HG02623 (cell line): ENCODE measurements at regions not wholly inside any gene's neighbourhood (a gene's known extent, or its start where the extent isn't known, plus 50 kb on each side); places are given as distances from the start of the nearest gene placed in this dataset.
A peak's percentile ranks its signal among the peaks of the same experiment; 100 is the strongest.

ENCODE experiments used
- ATAC-seq: cut with Tn5 transposase; IDR thresholded peaks from one replicate; pipeline ENCODE4 v1.9.1; 2021; ENCODE audit warnings: moderate library complexity; ENCODE audit not compliant: unreplicated experiment

- ATAC-seq: no peak
These were observed 1066.9 kb downstream of the TSN start for GRCh38 chr2:122822319-122822718.

- ATAC-seq: no peak
These were observed 1074.7 kb downstream of the TSN start for GRCh38 chr2:122830157-122830556.

- no peak for ATAC-seq
These were observed 1076.2 kb downstream of the TSN start for GRCh38 chr2:122831649-122832048.

DNA sequence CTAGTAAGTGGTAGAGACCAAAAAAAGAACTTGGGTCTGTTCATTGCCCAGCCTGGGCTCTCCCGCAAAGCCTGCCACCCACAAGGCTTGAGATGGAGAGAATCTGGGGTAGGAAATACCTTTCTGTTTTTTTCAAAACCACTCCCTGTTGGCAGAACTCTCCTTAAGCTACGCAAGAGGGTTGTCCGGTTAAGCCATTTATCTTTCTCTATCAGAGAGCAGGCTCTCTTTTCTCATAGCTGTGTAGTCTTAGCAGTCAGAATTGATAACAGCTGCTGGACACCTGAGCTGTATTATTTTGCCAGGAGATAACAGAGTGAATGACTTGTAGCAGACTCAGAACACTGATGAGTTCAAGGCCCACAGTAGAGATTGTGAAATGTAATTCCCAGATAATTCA is 1088.1 kb downstream of the TSN start:
- no peak for ATAC-seq

GRCh38 chr2:122851161-122851560 is 1095.7 kb downstream of the TSN start:
- ATAC-seq: no peak

DNA sequence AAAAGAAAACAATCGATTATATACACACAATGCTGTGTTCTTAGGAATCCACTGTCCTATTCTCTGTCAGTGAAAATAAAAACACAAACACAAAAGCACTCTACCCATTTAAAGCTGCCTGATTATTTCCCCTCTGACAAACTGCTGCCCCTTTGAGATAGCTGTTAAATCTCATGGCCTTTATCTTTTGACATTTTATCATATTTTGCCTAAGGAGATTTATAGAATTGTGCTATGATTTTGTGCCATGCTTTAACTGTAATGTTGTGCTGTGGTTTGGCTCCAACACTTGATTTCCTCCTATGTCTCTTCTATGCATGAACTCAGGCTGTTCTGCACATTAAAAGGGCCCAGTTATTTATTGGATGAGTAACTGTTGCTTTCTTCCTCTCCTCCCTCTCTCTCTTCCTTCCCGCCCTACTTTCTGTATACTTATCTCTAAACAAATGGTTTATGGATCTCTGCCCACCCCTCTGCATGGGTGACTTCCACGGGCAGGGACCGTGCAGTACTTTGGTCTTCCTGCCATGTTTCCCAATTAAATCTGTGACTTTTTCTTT is 1096.6 kb downstream of the TSN start:
- no peak for ATAC-seq

GRCh38 chr2:122856696-122857095 is 1101.2 kb downstream of the TSN start:
- ATAC-seq: no peak

DNA sequence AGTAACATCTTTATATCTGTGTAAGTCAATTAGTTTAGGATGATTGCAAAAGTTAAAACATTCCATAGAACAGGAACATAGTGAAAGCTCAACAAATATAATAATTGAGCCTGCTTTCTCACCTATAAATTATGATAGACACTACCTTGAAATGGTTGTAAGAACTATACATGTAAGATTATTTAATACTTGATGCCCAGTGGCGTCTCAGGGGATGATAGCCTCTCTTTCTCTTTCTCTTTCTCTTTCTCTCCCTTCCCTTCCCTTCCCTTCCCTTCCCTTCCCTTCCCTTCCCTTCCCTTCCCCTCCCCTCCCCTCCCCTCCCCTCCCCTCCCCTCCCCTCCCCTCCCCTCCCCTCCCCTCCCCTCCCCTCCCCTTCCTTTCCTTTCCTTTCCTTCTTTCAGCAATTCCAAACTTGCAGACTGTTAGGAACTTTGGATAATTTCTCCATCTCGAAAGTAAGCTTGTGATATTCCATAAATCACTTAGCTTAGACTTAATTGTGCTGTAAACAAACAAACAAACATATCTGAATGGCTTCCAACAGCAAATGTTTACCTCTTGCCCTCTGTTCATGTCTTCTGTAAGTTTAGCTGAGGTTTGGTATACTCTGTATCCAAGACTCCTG is 1102.7 kb downstream of the TSN start:
- ATAC-seq: no peak

DNA sequence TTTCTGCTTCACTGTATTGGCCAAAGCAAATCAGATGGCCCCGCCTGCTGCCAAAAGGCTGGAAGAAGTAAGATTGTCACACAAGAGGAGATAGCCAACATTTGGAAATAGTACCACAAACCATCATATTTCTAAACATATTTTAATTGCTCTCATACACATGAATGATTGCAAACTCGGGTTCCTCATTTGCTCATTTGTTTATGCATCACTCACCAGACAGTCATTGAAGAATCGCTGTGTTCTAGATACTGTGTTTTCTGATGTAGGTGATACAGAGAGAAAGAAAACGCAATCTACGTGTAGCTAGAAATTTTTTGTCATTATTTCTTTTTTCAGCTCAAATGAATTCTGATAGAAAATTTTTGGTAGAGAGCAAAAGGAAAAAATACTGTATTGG is 1103.4 kb downstream of the TSN start:
- ATAC-seq: no peak

DNA sequence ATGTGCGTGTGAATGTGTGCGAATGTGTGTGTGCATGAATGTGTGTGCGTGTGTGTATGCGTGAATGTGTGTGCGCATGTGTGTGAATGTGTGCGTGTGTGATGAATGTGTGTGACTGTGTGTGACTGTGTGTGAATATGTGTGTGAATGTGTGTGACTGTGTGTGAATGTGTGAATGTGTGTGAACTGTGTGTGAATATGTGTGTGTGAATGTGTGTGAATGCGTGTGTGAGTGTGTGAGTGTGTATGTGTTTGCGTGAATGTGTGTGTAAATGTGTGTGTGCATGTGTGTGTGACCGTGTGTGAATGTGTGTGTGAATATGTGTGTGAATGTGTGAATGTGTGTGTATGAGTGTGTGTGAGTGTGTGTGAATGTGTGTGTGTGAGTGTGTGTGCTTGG is 1103.8 kb downstream of the TSN start:
- ATAC-seq: no peak

GRCh38 chr2:122863532-122863931 is 1108.1 kb downstream of the TSN start:
- ATAC-seq: peak; percentile 49

DNA sequence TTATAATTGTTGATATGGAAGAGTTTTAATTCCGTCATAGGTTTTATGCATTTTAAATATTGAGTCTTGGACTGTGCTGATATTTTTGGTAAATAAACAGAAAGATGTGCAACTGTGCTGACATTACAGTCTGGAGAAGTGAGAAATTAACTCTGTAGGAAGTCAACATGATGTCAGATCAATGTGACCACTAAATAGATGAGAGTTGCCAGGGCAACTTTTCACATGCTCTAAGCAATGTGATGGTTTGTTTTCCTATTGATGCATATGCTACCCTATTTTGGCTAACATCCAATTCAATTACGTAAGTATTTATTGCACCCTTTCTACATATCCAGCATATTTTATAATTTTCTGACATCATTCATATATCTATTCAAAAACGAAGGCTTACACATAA is 1109.3 kb downstream of the TSN start:
- ATAC-seq: no peak

DNA sequence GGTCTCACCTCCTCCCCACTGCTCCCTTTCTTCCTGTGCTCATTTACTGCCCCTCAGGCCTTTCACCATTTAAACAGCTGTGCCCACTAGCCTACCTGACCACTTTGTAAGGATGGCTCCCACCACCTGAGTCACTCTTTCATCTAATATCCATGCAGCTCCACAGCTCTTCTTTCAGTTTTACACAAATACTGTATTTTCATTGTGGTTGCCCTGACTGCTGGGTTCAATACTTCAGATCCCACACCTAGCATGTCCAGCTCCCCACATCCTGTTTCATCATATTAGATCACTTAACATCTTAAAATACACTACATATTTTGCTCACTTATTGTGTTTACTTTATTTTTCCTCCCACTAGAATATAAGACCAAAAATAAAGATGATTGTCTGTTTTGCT is 1110.6 kb downstream of the TSN start:
- ATAC-seq: no peak

DNA sequence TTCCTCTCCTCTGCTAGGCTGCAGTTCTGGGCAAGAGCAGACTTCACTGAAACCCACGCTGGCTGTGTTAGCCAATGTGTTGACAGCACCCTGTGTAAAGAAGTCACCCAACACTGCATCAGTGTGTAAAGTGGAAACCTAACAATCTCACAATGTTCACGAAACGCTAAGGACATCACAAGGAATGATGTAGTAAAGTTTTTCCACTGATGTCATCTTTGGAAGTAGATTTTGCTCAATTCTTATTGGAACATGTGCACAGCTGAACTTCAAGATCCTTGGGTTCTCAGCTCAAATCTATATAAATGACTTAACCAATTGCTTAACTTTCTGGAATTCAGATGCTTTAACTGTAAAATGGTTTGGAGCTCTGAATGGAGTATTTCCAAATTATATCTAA is 1112.5 kb downstream of the TSN start:
- no peak for ATAC-seq

GRCh38 chr2:122868646-122869275 is 1113.3 kb downstream of the TSN start:
- ATAC-seq: no peak

- no peak for ATAC-seq
These were observed 1118.5 kb downstream of the TSN start for GRCh38 chr2:122873951-122874350.

DNA sequence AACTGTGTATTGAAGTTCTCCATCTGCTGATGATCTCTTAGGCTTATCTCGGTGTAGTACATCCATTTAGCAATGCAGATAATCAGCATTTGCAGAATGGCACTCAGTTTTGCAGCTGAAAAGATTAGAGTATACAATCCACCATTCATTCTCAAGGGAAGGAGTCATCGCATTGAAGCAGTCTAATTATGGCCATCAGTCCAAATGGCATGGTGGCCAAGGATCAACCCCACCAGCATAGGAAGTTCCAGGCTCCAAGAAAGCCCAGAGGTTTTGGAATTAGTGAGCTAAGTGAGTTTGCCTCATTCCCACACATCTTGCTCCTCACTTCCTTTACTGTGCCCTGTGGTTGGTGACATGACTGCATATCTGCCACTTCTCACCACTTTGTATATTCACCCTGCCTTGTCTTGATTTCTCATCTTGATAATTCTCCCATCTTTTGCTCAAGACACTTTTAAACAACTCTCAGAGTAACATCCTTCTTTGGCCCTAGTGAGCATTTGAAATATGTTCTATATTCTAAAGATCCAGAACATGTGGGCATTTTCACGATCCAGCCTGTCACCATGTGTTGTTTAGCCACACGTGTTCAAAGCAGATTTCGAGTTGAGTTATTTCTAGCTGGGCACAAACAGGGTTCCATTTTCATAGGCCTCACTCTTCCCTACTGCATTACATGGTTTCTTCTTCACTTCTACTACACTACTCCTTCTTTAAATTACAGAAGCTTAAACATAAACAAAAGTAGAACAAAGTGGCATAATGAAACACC is 1119.8 kb downstream of the TSN start:
- ATAC-seq: no peak

DNA sequence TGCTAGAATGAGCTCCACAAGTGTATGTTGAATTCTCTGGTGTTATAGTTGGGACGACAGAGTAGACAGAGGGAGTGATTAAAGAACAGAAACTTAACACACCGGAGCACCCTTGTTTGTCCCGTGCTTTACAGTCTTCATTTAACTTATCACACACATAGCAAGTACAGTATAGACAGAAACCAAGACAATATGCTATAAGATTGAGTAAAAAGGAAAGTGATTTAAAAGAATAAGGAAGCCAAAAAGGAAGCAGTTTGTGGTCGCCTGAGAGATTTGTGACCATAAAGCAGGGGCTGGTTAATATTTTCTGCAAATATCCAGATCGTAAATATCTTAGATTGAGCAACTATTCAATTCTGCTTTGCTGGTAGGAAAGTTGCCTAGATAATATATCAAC is 1128.4 kb downstream of the TSN start:
- no peak for ATAC-seq

- ATAC-seq: no peak
These were observed 1129.4 kb downstream of the TSN start for GRCh38 chr2:122884889-122885288.

- ATAC-seq: no peak
These were observed 1130.0 kb downstream of the TSN start for GRCh38 chr2:122885436-122885835.

- no peak for ATAC-seq
These were observed 1131.2 kb downstream of the TSN start for GRCh38 chr2:122886479-122887145.
